Activated naive CD8-positive, alpha-beta T cell (primary cell): ENCODE measurements at regions not wholly inside any gene's neighbourhood (a gene's known extent, or its start where the extent isn't known, plus 50 kb on each side); places are given as distances from the start of the nearest gene placed in this dataset.
"Not testable (repeated sequence)": the region's sequence is repeated elsewhere in the genome, so short reads cannot be mapped to it uniquely, and the experiment has no call there.

ENCODE experiments used
- H3K27ac Mint-ChIP-seq: one replicate; pipeline ENCODE4 v1.8.0; 2021; ENCODE audit warnings: mixed read lengths
- H3K27me3 Mint-ChIP-seq: one replicate; pipeline ENCODE4 v1.8.0; 2021; ENCODE audit warnings: mixed read lengths
- H3K36me3 Mint-ChIP-seq: one replicate; pipeline ENCODE4 v1.8.0; 2021; ENCODE audit warnings: mixed read lengths
- H3K4me1 Mint-ChIP-seq: one replicate; pipeline ENCODE4 v1.8.0; 2021; ENCODE audit warnings: low read depth, mixed read lengths
- H3K4me3 Mint-ChIP-seq: one replicate; pipeline ENCODE4 v1.8.0; 2021; ENCODE audit warnings: mild to moderate bottlenecking, mixed read lengths
- H3K9me3 Mint-ChIP-seq: one replicate; pipeline ENCODE4 v1.8.0; 2021; ENCODE audit warnings: low read depth, mixed read lengths

DNA sequence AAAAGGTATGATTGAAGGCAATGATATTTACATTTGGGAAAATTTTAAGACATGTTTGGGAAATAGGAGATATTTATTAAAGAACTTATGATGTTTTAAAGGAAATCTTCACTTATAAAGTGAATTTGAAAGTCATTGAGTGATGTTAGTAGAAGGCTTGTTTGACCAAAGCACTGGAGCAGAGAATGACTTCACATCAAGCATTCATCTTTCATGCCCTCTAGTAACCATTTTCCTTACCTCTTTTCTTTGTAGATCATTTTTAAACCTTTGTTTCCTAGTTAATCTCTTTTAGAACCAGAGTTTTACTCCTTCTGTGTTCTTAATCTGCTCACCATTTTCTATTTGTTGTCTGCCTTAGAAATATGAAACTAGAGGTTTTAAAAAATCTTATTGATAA is 111.3 kb upstream of the FOXP2 start:
- H3K4me3 Mint-ChIP-seq = no peak overlapping the region
- no peaks in the 10 kb centered on the region for H3K27me3 Mint-ChIP-seq
- no peak overlapping the region for H3K27ac Mint-ChIP-seq
- H3K9me3 Mint-ChIP-seq = no peaks in the 10 kb centered on the region
- H3K4me1 Mint-ChIP-seq = no peaks in the 10 kb centered on the region
- no peaks in the 10 kb centered on the region for H3K36me3 Mint-ChIP-seq

DNA sequence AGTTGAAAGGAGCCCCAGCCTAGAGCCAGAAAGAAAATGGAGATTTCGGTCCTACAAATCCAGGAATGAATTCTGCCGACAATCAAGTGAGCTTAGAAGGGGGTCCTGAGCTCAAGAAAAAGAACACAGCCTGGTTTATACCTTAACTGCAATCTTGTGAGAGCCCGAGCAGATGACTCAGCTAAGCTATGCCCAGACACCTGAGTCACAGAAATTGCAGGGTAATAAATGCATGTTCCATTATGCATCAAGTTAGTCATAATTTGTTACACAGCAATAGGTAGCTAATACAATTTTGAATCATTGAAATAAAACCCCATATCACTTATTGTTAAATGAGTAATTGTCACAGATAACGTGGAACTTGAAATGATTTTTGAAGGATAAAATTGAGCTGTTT is 111.8 kb upstream of the FOXP2 start:
- Mint-ChIP-seq H3K4me1 (no peaks in the 10 kb centered on the region), H3K4me3 (no peak overlapping the region), H3K36me3 (no peaks in the 10 kb centered on the region), H3K27ac (no peak overlapping the region), H3K27me3 (no peaks in the 10 kb centered on the region), H3K9me3 (no peaks in the 10 kb centered on the region)

GRCh38 chr7:114298011-114298410 is 116.6 kb upstream of the FOXP2 start:
- no peak overlapping the region for H3K4me3 Mint-ChIP-seq
- H3K4me1 Mint-ChIP-seq = no peaks in the 10 kb centered on the region
- no peaks in the 10 kb centered on the region for H3K9me3 Mint-ChIP-seq
- H3K36me3 Mint-ChIP-seq = no peaks in the 10 kb centered on the region
- no peak overlapping the region for H3K27ac Mint-ChIP-seq
- no peaks in the 10 kb centered on the region for H3K27me3 Mint-ChIP-seq

DNA sequence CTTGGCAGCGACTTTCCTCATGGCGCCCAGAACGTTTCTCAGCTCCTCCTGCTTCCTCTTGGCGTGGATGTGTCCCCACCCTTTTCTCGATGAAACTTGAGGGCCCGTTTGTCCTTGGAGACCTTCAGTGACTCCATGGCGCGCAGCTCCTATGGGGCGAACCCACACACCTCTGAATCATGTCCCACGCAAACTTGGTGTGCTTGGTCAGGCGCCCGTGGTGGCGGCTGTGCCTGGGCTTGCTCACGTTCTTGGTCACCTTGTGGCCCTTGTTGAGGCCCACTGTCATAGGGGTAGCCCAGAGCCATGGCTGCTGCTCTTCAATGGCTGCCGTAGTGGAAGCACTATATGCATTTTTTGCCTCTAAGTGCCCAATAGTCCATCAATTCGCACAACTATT is 117.5 kb upstream of the FOXP2 start:
- peaks cover 3% of the 10 kb centered on the region for H3K9me3 Mint-ChIP-seq
- no peaks in the 10 kb centered on the region for H3K36me3 Mint-ChIP-seq
- H3K27me3 Mint-ChIP-seq = no peaks in the 10 kb centered on the region
- no peak overlapping the region for H3K4me3 Mint-ChIP-seq
- no peak overlapping the region for H3K27ac Mint-ChIP-seq
- no peaks in the 10 kb centered on the region for H3K4me1 Mint-ChIP-seq

DNA sequence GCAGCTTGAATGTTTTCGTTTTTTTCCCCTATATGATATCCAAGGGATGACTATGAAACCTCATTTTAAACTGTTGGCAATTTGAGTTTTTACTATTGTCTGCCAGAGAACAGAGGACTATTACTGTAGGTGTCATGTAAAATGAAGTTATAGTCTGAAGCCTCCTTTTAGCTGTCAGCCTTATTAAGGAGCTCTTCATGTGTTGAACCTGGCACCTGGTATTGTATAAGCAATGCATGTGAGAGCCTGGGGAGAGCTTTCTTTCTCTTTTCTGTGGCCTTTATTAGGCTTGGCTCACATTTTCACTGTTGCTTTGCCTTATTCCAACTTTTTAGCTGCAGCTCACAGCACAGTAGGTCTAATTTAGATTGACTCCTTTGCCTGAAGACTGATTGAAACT is 119.1 kb upstream of the FOXP2 start:
- no peaks in the 10 kb centered on the region for H3K36me3 Mint-ChIP-seq
- H3K4me3 Mint-ChIP-seq = no peak overlapping the region
- H3K27ac Mint-ChIP-seq = no peak overlapping the region
- no peaks in the 10 kb centered on the region for H3K27me3 Mint-ChIP-seq
- H3K9me3 Mint-ChIP-seq = peaks cover 3% of the 10 kb centered on the region
- H3K4me1 Mint-ChIP-seq = no peaks in the 10 kb centered on the region

DNA sequence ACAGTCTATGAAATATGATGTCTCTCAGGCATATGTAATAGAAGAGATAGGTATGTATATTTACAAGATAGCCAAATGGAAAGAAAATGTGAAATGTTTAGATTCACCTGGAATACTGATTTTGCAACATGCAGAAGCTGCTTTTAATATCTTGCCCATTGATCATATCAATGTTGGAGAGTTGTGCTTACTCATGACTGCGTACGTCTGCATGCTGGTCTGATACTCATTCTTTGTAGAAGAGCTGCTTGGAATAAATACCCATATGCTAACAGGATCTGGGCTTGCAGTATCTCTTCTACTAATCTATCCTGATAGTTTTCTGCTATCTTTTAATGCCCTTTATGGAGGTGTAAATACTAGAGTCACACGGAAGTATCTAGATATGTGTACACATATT is 120.6 kb upstream of the FOXP2 start:
- H3K27ac Mint-ChIP-seq = no peak overlapping the region
- no peaks in the 10 kb centered on the region for H3K4me1 Mint-ChIP-seq
- no peaks in the 10 kb centered on the region for H3K36me3 Mint-ChIP-seq
- peaks cover 4% of the 10 kb centered on the region for H3K9me3 Mint-ChIP-seq
- no peaks in the 10 kb centered on the region for H3K27me3 Mint-ChIP-seq
- H3K4me3 Mint-ChIP-seq = no peak overlapping the region

DNA sequence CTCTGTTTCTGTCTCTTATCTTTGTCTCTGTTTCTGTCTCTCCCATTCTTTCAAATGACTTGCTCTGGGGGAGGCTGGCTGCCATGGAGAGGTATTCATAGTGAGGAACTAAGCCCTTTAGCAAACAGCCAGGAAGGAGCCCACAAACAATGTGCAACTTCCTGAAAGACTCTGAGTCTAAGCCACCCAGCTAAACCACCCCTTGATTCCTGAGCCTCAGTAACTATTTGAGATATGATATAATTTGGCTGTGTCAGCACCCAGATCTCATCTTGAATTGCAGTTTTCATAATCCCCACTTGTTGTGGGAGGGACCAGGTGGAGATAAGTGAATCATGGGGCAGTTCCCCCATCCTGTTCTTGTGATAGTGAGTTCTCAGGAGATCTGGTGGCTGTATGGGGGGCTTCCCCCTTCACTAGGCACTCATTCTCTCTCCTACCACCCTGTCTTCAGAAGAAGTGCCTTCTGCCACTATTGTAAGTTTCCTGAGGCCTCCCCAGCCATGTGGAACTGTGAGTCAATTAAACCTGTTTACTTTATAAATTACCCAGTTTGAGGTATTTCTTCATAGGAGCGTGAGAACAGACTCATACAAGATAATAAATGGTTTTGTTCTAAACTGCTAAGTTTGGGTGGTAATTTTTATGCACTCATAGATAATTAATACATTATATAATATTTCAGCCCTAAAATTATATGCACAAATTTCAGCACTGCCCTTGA is 121.2 kb upstream of the FOXP2 start:
- no peaks in the 10 kb centered on the region for H3K4me1 Mint-ChIP-seq
- peaks cover 7% of the 10 kb centered on the region for H3K9me3 Mint-ChIP-seq
- no peaks in the 10 kb centered on the region for H3K36me3 Mint-ChIP-seq
- no peak overlapping the region for H3K27ac Mint-ChIP-seq
- H3K27me3 Mint-ChIP-seq = no peaks in the 10 kb centered on the region
- H3K4me3 Mint-ChIP-seq = no peak overlapping the region

DNA sequence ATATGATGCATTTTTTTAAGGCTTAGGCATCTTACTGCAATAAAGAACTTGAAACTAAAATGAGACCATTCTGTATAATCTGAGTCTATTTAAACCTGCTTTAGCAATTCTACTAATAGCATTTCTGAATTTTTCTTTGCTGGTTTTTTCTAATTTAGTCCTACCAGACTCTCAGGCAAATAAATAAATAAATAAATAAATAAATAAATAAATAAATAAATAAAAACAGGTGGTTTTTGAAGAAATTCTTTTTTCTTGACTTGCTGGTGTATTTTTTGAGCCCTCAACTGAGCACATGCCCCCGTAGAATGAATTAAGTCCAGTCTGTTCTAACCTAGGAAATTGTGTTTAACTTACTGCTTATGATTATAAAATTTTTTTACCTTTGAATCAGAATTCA is 134.7 kb upstream of the FOXP2 start:
- no peaks in the 10 kb centered on the region for H3K27me3 Mint-ChIP-seq
- H3K27ac Mint-ChIP-seq = no peak overlapping the region
- peaks cover 6% of the 10 kb centered on the region for H3K9me3 Mint-ChIP-seq
- no peaks in the 10 kb centered on the region for H3K4me1 Mint-ChIP-seq
- no peak overlapping the region for H3K4me3 Mint-ChIP-seq
- H3K36me3 Mint-ChIP-seq = no peaks in the 10 kb centered on the region

DNA sequence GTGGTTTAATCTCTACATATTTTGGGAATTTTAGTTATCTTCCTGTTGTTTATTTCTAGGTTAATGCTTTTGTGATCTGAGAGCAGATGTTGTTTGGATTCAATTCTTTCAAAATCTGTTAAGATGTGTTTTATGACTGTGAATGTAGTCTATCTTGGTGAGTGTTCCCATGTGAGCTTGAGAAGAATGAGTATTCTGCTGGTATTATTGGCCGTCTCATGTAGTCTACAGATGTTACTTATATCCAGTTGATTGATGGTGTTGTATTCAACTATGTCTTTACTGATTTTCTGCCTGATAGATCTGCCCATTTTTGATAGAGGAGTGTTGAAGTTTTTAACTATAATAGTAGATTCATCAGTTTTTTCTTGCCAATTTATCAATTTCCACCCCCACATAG is 141.4 kb upstream of the FOXP2 start:
- Mint-ChIP-seq H3K27me3 (no peaks in the 10 kb centered on the region), H3K9me3 (peaks cover 6% of the 10 kb centered on the region), H3K36me3 (no peaks in the 10 kb centered on the region), H3K4me3 (no peak overlapping the region), H3K27ac (no peak overlapping the region), H3K4me1 (no peaks in the 10 kb centered on the region)

DNA sequence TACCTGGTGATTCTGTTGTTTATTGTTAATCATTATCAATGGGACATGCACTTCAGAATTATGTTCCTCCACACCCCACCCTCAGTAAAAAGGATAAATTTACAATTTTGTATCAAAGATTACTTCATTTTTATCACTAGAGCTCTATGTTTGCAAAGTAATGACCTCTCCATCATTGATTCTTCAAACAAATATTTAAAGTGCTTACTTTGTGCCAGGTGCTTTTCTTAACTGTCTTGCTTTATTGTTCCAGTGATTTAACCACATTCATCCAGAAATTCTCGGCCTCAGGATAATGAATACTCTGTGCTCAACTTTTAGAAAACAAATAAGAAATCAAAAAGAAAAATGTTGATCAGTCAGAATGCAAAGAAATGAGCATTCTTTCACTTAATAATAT is 144.9 kb upstream of the FOXP2 start:
- H3K36me3 Mint-ChIP-seq = no peaks in the 10 kb centered on the region
- H3K4me3 Mint-ChIP-seq = no peak overlapping the region
- H3K4me1 Mint-ChIP-seq = no peaks in the 10 kb centered on the region
- no peak overlapping the region for H3K27ac Mint-ChIP-seq
- no peaks in the 10 kb centered on the region for H3K27me3 Mint-ChIP-seq
- H3K9me3 Mint-ChIP-seq = peaks cover 4% of the 10 kb centered on the region

DNA sequence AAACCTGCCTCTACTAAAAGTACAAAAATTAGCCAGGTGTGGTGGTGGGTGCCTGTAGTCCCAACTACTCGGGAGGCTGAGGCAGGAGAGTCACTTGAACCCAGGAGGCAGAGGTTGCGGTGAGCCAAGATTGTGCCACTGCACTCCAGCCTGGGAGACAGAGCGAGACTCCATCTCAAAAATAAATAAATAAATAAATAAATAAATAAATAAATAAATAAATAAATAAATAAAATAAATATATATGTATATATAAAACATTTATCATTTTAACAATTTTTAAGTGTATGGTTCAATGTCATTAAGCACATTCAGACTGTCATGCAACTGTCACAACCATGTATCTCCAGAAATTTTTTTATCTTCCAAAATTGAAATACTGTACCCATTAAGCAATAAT is 147.1 kb upstream of the FOXP2 start:
- H3K36me3 Mint-ChIP-seq, H3K4me3 Mint-ChIP-seq, H3K27ac Mint-ChIP-seq, H3K4me1 Mint-ChIP-seq, H3K27me3 Mint-ChIP-seq, H3K9me3 Mint-ChIP-seq: not testable (repeated sequence)

DNA sequence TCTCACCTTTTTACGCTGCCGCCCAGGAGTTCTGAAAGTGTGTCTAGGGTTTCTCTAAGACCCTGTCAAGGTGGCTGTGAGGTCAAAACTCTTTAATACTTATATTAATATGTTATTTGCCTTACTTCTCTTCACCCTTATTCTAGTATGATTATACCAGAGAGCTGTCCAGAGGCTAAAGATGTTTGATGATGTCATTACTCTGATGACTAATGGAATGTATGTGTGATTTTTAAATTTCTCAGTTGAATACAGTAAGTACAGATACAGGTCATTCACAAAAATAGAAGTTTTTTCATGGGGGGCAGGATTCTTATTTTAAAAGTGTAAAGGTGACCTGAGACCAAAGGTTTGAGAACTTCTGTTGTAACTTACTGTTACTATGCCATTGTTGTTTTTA is 150.6 kb upstream of the FOXP2 start:
- no peaks in the 10 kb centered on the region for H3K27me3 Mint-ChIP-seq
- no peak overlapping the region for H3K4me3 Mint-ChIP-seq
- H3K36me3 Mint-ChIP-seq = no peaks in the 10 kb centered on the region

GRCh38 chr7:114263219-114263618 is 151.4 kb upstream of the FOXP2 start:
- Mint-ChIP-seq H3K9me3 (peaks cover 4% of the 10 kb centered on the region), H3K27ac (no peak overlapping the region), H3K4me1 (no peaks in the 10 kb centered on the region), H3K4me3 (no peak overlapping the region), H3K36me3 (no peaks in the 10 kb centered on the region), H3K27me3 (no peaks in the 10 kb centered on the region)

More for the DNA sequence above, 150.6 kb upstream of the FOXP2 start:
- H3K4me1 Mint-ChIP-seq = no peaks in the 10 kb centered on the region
- peaks cover 4% of the 10 kb centered on the region for H3K9me3 Mint-ChIP-seq
- H3K27ac Mint-ChIP-seq = no peak overlapping the region

DNA sequence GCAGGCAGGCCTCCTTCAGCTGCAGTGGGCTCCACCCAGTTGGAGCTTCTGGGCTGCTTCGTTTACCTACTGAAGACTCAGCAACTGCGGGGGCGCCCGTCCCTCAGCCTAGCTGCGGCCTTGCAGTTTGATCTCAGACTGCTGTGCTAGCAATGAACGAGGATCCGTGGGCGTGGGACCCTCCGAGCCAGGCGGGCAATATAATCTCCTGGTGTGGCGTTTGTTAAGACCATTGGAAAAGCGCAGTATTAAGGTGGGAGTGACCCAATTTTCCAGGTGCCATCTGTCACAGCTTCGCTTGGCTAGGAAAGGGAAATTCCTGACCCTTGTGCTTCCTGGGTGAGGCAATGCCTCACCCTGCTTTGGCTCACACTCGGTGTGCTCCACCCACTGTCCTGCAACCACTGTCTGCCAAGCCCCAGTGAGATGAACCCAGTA is 159.2 kb upstream of the FOXP2 start:
- no peaks in the 10 kb centered on the region for H3K9me3 Mint-ChIP-seq

GRCh38 chr7:114243646-114244045 is 171.0 kb upstream of the FOXP2 start:
- H3K4me1 Mint-ChIP-seq = no peaks in the 10 kb centered on the region
- H3K27me3 Mint-ChIP-seq = no peaks in the 10 kb centered on the region
- peaks cover 4% of the 10 kb centered on the region for H3K9me3 Mint-ChIP-seq
- H3K36me3 Mint-ChIP-seq = no peaks in the 10 kb centered on the region
- H3K27ac Mint-ChIP-seq = no peak overlapping the region
- H3K4me3 Mint-ChIP-seq = no peak overlapping the region

More for the DNA sequence above, 159.2 kb upstream of the FOXP2 start:
- no peaks in the 10 kb centered on the region for H3K36me3 Mint-ChIP-seq
- no peak overlapping the region for H3K4me3 Mint-ChIP-seq
- H3K27ac Mint-ChIP-seq = no peak overlapping the region
- no peaks in the 10 kb centered on the region for H3K4me1 Mint-ChIP-seq
- H3K27me3 Mint-ChIP-seq = no peaks in the 10 kb centered on the region

DNA sequence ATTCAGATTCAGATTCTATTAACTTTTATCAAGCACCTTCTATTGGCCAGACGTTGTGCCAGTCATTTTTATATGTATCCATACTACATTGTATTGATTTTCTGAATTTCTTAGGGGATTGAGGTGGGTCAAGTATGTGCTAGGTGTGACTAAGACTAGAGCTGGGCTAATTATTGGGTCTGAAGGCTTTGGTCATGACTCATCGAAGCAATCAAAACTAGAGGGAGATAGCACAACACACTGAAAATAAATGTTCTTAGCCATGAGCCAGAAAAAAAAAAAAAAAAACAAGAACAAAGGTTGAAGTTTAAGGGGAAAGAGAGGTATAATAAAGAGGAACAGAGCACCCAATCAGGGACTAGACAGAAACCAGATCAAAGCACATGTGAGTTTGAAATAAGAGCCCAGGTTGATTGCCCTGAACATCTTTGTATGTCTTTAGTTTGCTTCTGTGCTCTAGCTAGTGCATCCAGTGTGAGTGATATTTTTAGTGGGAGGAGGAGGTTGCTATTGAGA is 171.6 kb upstream of the FOXP2 start:
- Mint-ChIP-seq H3K4me3 (no peak overlapping the region), H3K4me1 (no peaks in the 10 kb centered on the region), H3K27ac (no peak overlapping the region), H3K9me3 (peaks cover 4% of the 10 kb centered on the region), H3K36me3 (no peaks in the 10 kb centered on the region), H3K27me3 (no peaks in the 10 kb centered on the region)
